D721Med (cell line): ENCODE measurements at regions not wholly inside any gene's neighbourhood (a gene's known extent, or its start where the extent isn't known, plus 50 kb on each side); places are given as distances from the start of the nearest gene placed in this dataset.

ENCODE experiments used
- DNase-seq: peaks from one replicate; pipeline ENCODE4 v3.0.0; 2011; ENCODE audit warnings: low spot score; ENCODE audit not compliant: insufficient read length
- FAIRE-seq: peaks from 2 replicates; lab custom pipeline; 2011; peaks lifted over from hg19 to GRCh38; lab: Jason Lieb, UNC
- CTCF ChIP-seq: IDR thresholded peaks from 2 replicates; pipeline ENCODE4 v1.5.1; 2012; ENCODE audit warnings: mild to moderate bottlenecking, control low read depth; ENCODE audit not compliant: insufficient read depth; ENCODE audit errors: missing control alignments

- TF ChIP-seq CTCF = no peak
- FAIRE-seq = no peak
- DNase-seq = no peak
These were observed 140.9 kb downstream of the EDN3 start for GRCh38 chr20:59441306-59441705.

DNA sequence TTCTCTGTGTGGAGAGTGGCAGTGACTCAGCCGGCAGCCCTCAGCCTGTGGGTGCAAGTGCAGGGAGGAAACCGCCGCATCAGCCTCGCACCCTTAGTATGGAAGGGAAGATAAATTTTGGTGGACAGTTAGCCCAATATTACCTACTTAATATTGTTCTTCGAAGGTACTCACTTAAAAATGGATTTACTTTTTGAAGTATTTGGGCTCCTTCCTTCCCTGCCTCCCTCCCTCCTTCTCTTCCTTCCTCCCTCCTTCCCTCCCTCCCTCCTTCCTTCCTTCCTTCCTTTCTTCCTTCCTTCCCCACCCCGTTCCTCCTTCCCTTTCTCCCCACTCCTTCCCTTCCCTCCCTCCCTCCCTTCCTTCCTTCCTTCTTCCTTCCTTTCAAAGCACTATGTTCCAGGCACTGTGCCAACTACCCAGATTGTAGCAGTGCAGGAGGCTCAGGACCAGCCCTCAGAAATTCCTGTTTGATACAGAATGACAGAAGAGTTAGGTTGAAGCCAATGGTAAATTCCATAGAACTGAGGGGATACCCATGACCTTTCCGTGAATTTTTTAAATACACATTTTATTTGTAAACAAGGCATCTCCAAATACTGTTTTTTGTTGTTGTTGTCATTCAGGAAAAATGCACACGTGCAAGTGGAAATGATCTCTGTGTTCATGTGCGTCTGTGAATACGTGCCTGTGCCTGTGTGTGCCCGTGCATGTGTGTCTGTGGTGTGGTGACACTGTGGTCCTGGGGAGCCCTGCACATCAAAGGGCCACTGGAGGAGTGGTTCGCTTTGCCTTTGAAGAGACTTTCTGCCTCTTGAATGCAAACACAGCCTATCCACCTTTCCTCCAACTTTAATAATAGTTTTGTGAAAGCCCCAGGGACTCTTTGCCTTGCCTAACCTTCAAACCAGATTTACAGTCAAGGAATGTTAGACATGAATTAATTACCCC lies 141.7 kb downstream of the EDN3 start:
- FAIRE-seq = no peak
- DNase-seq = no peak
- no peak for TF ChIP-seq CTCF

- TF ChIP-seq CTCF = no peak
- FAIRE-seq = no peak
These were observed 143.1 kb downstream of the EDN3 start for GRCh38 chr20:59443550-59443949.

GRCh38 chr20:59446376-59446775 lies 146.0 kb downstream of the EDN3 start:
- DNase-seq = no peak
- no peak for TF ChIP-seq CTCF
- no peak for FAIRE-seq

More at GRCh38 chr20:59443550-59443949, 143.1 kb downstream of the EDN3 start:
- no peak for DNase-seq

- FAIRE-seq (no peak), DNase-seq (no peak)
- TF ChIP-seq CTCF = no peak
These were observed 147.8 kb downstream of the EDN3 start for GRCh38 chr20:59448196-59448595.

GRCh38 chr20:59448851-59449444 lies 148.5 kb downstream of the EDN3 start:
- no peak for FAIRE-seq
- DNase-seq = no peak
- TF ChIP-seq CTCF = no peak

DNA sequence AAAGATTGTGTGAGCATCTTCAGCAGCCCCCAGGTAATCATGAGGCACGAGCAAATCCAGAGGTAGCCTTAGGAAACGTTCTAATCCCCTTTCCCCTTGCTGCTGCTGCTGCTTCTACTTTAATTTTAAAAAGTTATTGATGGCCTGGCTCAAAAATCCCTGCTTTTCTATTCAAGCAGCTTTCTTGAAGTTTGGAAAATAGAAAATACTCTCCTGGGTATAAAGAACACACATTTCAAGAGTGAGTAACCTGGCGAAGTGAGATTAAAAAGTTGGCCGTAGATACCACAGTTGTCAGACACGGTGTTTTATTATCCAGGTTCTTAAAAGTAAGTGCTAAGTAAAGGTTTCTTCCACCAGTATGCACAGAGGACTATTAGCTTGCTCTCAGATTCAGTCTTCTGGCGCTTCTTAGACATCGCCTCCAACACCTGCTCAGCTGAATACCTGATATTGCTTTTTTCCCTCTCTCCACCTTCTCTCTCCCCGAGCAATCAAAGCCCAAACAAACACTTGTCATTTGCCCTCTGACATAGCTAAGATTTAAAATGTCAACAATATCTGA lies 150.7 kb downstream of the EDN3 start:
- FAIRE-seq = no peak
- no peak for TF ChIP-seq CTCF
- DNase-seq = no peak
